ENCODE measurements at regions not wholly inside any gene's neighbourhood (a gene's known extent, or its start where the extent isn't known, plus 50 kb on each side); places are given as distances from the start of the nearest gene placed in this dataset.

DNA sequence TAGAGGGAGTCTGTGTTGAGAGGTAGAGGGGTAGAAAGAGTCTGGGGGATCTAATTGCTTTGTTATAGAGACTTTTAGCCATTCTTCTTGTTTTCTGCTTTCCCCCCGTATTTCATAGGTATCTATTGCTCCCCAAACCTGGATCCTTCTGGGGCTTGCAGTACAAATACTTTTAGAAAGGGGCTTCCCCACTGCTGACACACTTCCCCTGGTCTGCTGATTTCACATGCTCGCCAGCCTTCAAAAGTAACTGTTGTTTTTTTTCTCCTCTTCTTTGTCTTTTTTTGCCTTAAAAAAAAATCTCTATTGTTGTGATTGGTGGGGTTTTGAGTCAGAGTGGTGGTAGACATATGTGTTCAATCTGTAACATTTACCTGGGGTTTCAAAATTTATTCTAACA, 300.6 kb upstream of the AZI2 start:
- no peak for DNase-seq

DNA sequence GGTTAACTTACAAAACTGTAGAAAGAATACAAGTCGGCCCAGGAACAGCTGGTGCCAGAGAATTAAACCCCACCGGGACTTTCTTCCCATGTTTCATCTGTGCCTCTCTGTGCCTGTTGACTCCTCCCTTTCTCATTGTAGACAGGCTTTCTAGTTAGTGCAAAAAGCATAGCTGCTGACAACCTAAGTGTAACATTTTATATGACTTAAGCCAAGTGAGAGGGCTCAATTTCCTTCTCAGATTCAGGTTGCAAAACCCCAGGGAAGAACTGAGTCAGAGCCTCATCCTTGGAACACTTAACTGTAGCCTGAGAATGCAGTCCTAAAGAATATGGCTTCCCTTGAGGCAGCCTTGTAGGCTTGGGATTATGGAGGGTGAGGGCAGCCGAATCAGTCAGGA, 302.5 kb upstream of the AZI2 start:
- DNase-seq = no peak

DNA sequence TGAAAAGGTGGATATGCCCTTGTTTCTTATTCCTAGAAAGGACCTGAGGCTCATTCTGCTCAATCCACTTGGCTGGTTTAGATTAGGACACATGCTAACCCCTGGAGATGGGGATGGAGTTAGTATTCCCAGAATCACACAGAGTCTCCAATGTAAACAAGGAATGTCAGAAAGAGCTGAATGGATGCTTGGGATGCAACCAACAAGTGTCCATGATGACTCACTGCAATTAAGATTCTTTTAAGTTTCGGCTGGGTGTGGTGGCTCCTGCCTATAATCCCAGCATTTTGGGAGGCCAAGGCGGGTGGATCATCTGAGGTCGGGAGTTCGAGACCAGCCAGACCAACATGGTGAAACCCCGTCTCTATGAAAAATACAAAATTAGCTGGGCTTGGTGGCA, 315.5 kb upstream of the AZI2 start:
- DNase-seq = no peak

DNA sequence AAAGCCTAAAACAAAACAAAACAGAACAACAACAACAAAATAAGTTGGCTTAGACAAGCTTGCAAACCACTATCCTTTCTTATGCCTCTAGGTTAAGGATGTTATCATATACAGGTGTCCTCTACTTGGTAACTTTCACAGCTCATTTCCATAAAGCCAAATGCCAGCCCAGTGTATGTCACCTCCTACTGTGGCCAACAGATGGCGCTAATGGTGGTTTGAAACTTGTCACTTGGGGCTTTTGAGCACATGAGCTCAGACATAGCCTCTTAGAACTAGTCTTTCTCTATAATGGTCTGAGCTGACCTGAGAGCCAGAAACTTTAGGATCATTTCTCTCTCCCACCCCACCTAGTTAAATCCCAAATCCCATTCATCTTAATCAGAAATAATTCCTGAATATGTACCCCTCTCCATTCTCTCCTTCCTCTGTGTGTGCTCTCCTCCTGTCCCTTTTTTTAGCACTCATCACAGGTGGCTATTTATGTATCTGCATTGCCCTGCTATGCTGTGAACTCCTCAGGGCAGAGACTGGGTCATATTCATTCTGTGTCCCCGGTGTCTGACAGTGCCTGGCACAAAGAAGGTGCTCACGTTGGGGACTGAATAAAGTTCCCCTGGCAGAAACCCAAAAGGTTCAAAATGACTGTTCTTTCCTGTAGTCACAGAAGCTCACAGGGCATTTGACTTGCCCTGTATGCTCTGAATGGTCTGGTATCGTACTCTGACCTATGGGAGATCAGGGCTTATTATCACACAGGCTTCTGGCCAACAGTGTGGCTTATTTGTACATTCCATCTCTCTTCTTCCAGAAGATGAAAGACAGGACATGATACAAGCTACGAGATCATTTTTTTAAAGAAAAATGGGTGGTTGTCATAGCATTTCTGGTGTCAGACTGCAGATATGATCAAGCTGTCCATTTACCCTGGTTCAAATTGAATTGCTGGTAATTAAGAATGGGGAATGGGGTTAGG, 319.3 kb upstream of the AZI2 start:
- no peak for DNase-seq

DNA sequence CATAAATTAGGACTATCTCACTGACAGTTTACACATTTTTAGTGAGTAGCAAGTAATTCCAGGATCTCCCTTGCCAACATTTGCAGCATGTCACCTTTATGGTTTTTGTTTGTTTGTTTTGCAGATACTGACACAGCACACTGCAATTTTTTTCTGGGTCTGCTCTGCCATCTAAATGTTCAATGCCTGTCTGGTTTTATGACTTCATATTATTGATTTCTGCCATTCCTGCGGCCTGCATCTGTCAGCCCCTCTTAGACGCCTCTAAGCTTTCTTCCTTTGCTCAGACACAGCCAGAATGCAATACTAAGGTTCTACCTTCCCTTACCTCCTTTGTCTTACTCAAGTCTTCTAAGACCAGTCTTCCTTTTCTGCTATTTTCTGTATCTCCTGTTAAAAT, 321.2 kb upstream of the AZI2 start:
- no peak for DNase-seq

DNA sequence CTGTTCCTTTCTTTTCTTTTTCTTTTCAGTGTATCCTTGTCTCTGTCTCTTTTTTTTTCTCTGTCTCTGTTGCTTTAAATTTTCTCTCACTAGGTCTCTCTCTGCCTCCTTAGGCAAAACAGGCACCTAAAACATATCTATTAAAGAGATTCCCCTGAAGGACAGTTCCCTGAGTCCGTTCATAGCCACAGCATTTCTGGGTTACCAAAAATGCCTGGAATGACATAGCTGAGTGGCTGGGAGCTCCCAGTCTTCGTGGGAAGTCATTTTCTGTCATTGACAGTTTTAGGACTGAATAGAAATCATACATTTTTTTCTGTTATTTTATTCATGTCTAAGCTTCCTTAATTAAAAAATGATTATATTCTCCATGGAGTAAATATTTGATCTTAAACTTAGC, 323.8 kb upstream of the AZI2 start:
- DNase-seq = no peak

DNA sequence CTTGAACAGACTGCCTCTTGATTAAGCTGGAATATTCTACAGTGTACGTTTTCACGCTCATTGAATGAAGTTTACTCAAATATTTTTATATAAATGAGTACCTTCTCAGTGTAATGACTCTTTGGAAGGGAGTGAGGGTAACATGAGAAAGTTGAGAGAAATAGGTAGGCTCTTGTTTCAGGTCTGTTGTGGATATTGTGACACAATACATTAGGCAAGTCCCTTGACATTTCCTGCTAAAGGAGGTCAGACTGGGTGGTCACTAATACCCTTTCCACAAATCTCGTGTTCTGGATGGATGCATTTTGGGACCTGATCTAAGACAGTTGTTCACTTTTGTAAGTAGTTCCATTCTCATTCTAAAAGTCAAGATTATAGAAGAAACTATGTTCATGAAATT, 324.8 kb upstream of the AZI2 start:
- no peak for DNase-seq

DNA sequence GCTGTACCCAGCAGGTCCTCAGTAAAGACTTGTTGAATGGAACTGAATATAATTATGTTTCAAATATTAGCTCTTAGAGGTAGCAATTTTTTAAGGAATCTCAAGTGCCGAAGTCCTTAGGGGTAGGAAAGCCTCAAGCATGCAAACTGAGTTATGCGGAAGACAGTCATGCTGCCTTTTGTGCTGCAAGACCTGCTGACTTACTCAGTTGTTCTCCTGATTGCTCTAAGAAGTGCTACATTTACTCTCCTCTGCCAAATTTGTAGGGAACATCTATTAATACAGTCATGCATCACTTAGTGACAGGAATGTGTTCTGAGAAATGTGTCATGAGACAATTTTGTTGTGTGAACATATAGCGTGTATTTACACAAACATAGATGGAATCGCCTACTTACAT, 325.6 kb upstream of the AZI2 start:
- DNase-seq = no peak

DNA sequence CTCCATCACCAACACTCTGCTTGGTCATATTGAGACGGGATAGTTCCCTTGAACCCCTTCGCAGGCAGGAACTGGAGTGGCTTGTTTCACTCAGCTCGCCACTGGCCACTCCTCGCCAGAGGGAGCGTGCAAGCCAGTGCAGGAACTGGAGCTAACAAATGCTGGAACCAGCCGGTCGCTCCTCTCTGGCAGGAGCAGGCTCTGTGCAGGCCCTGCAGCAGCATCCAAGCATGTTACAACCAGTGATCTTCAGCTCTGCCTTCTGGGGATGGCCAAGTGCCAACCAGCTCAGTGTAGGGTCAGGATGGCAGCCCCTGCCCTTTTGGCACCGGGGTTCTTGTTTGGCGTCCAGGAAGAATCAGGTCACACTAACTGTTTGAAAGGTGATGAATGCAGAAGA, 329.0 kb upstream of the AZI2 start:
- no peak for DNase-seq

DNA sequence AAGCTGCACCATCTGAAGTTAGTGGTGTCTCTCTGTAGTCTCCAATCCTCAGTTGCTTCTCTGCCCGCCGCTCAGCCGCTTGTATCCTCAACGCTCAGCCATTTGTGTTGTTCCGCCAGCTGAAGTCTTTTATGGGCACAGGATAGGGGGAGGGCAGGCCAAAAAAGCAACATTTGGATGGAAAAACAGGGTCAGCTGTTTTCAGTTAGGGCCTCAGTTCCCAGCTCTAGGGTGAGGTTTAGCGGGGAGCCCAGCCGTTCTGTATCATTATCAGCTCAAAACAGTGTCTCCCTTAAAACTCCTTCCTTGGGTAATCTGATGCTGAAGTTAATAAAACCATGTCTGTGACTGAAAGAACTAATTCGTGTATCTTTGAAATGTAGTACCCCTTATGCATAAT, 329.5 kb upstream of the AZI2 start:
- no peak for DNase-seq

DNA sequence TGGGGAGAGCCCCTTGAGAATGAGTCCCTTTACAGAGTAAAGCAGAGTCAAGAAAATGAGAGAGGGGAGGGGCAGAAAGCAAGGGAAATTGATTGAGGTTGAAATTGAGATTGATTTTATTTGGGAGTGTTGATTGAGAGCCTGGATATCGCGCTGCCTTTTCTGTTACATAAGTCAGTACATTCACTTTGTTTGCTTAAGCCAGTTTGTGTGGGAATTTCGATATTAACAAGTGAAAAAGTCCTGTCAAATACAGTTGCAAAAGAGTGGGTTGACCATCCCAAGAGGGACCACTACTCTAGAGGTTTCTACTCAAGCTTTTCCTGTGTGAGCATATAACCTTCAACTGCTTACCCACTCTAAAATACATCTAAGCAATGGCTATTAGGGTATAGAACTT, 331.4 kb upstream of the AZI2 start:
- no peak for DNase-seq

DNA sequence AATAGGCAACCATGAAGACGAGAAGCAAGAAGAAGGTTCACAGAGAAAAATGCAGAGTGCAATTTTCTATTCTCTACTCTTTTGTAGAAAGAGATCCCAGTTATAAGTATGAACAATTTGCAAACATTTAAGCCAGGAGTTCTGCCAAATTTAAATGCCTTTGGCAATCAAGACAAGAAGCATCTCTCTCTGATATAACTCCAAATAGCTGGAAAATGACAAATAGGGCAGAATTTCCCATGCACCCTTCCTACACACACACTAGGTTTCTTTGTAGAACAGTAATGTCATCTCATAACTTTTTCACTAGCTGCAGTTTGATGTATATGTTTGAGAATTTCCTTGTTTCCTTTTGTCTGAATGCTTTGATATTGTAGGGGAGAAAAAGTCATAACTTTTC, 333.5 kb upstream of the AZI2 start:
- no peak for DNase-seq

DNA sequence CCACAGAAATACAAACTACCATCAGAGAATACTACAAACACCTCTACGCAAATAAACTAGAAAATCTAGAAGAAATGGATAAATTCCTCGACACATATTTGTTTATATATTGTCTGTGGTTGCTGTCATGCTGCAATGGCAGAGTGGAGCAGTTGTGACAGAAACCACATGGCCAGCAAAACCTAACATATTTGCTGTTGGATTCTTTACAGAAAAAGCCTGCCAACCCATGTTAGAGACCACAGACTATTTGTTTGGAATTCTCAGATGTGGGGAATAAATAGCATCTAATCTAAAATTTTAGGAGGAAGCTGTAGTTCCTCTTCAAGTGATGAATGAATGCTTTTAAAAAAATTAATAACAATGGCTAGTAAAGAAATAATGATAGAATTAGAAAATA, 341.6 kb upstream of the AZI2 start:
- DNase-seq = no peak

DNA sequence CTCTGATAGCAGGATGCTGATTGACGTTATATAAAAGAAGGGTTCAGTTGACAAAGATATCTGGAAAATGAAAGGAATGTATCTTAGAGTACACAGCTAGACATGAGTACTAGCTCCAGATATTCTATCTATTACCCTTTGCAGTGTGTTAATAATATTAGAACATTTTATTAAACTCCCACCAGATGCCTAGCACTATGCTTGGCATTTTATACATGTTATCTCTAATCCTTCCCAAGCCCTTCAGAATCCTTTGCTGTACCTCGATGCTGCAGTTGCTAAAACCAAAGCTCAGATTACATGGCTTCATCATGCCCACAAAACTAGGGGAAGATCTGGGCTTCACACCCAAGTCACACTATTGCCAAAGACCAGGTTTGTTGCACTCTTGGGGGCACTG, 350.1 kb upstream of the AZI2 start:
- no peak for DNase-seq

DNA sequence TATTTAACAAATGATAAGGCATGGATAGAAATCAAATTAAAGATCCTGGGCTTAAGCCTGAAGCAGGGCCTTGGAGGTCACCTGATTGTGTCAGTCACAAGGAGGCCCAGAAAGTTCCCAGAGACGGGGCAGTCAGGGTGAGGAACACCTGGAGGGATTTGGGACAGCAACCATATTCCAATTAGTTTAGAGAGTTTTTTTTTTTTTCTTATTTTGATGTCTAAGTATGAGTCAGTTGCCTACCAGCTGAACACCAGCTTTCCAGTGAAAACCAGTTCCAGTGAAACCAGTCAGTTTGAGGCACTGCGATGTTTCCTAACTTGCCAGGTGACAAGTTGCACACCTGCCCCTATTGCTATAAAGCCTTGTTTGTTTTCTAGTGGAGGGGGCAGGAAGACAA, 350.7 kb upstream of the AZI2 start:
- DNase-seq = no peak

DNA sequence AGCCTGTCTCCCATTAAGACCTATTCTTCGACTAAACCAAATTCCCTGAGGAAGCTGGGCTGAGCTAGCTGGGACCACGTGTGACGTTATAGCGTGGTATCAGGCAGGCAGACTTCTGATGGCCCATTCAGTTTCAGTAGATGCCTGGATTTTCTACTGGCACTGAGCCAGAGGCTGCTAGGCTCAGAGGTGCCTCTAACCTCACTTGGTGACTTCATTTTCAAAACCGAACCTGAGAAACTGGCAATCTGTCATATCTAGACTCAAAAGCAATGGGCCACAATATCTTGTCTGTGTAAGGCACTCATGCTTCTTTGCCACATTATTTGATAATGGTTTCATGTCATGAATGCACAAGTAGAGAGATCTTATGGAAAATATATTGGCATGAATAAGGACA, 352.1 kb upstream of the AZI2 start:
- no peak for DNase-seq

DNA sequence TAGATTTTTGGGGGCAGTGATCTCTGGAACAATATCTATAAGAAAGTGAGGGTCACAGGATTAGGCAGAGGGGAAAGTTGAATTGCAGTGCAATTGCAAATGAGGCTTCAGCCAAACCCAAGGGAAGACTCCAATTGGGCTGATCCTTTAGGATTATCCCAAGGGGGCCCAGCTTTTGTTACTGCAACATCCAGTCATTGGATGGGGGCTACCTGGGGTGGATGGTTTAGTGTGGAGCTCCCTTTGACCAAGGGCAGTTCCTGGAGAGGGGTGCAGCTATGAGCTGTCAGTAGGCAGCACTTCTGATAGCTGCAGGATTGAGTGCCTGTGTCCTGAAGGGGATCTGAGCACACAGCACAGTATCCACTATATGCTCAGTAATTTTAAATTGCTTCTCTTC, 355.2 kb upstream of the AZI2 start:
- DNase-seq = no peak

DNA sequence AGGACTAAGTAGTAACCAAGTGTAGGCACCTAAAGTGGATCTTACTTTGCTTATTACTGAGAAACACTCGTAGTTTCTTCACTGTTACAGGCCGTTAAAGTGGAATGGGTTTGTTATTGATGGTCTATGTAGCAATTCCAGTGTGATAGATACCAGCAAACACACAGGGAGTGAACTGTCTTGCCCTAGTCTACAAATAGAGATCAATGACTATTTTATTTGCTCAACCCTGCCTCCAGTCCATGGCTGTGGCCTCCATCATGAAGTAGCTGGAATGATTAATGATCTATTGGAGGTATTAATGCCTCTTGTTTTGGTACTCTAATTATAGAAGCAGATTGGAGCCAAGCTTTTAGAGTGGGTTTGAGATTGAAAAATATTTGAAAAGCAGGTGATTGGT, 362.7 kb upstream of the AZI2 start:
- no peak for DNase-seq

DNA sequence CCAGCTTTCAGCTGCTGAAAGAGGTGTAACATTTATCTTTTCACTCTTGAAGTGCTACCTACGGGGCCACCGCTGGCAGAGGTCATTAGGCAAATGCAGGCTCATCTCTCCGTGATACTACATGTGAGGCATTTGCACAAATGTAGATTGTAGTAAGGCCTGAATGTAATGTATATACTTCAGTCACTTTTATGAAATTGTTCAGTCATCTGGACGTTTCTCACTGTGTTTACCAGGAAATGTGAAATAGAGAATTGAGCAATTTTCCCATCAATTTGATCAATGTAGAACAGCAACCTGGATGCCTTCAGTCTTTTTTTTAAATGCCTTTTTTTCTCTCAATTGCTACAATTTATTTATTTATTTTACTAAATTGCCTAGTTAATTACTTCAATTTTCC, 368.3 kb upstream of the AZI2 start:
- no peak for DNase-seq

DNA sequence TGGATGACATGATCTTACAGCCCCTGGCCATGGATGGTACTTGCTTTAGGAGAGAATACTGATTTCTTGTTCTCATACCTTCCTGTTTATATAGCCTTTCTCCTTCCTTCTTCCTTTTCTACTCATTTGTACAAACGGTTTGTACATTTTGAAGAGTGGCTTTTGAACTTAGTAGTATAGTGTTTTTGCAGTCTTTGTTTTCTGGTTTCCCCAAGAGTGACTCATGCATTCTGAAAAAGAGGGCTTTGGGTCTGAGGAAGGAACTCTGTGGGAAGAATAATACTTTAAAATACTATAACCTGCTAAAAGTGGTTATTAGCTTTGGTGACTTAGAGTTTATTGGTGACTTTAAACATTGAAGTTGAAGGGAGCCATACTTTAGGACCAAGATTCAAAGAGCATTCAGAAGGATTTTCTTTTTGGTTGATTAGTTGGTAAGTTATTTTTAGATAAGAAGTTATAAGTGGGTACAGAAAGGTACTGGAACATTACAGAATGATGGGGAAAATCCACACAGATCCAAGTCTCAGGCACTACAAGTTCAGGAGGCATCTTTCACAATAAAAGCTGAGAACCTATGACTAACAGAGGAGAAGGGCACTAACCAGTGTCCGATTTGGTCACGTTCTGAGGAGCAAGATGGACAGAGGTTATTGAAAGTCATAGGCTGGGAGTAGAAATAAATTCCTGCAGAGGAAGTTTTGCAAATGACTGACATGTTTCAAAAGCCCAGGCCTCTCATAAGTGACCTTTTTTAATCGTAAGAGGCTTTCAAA, 369.6 kb upstream of the AZI2 start:
- DNase-seq = no peak

DNA sequence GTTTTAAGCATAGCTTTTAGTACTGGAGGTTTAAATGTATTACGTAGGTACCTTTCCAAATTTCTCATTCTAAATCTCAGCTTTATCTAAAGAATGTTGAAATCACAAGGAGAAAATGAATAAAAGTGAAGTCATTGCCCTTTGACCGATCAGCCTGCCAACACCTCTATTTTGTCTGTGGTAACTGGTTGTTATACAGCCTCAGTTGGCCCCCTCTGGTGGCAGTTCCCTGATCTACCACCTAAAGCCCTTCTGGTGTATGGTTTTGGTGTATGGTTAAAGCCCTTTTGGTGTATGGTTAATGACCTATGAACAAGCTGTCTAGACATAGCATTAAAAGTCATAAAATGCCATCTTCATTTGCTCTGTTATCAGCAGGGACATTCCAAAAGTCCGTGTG, 378.2 kb upstream of the AZI2 start:
- no peak for DNase-seq

DNA sequence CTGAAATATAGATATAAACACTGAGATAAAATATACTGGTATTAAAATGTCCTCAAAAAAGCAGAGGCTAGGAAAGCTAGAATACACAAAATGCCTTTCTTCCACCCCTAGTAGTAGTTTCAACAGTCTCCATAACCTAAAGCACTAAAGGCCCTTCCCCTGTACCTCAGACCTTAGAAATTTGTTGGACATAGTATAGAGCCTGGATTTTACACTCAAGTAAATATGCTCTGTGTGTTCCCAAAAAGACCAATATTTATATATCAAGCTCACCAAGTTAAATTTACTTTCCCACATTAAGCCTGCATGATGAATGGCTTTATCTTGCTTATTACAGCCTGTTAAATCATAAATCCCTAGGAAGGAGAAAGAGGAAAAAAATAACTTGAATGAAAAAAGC, 378.7 kb upstream of the AZI2 start:
- no peak for DNase-seq

DNA sequence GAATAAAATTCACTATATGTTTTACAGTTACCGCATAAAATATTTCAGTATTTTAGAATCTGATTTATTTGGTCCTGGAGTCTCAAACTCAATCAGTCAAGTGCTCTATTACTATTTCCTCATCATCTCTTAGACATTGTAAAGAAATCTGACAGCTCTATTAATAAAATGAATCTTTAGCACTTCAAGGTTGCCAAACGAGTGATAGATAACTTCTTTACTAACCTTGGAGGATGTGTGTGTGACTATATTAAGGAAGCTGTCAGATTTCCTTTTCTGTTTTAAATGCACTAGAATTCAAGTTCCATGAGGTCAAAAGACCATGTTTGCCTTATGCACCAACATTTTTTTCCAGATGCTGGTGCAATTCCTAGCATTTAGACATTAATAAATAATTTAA, 389.8 kb upstream of the AZI2 start:
- no peak for DNase-seq

DNA sequence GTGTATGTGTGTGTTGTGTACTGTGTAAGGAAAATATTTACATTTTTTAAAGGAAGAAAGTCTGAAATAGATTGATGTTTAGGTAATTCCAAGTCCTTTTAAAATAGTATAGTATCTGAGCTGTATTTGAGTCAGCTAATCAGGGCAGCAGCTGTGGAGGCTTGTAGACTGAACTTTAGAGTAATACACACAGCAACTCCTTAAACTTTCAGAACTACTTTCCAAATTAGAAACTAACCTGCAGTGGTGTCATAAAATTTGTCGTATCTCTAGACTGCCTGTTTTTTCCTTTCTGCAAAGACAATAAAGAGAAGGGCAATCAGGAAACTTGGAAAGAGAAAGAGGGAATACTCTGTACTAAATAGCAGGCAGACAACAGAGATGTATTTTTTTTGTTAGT, 391.0 kb upstream of the AZI2 start:
- DNase-seq = no peak

DNA sequence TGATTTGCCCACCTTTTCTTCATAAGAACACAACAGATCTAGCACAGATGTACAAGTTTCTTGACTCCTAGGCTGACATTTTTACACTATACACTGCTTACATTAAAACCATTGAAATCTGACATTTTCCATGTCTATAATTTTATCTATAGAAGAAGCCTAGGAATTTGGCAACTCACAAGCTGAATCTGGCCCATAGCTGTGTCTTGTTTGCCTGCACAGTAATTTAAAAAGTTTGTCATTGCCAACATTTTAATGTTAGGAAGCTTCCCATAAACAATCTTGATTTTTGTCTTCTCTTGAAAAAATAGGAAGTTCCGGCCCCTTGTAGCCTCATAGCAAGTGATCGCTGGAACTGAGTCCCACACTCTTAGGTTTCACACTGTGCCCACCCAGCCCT, 394.6 kb upstream of the AZI2 start:
- DNase-seq = no peak

Data from CD4-positive, alpha-beta T cell treated with Interferon gamma for 1 hour (primary cell).